ENCODE measurements at regions not wholly inside any gene's neighbourhood (a gene's known extent, or its start where the extent isn't known, plus 50 kb on each side); places are given as distances from the start of the nearest gene placed in this dataset.

DNA sequence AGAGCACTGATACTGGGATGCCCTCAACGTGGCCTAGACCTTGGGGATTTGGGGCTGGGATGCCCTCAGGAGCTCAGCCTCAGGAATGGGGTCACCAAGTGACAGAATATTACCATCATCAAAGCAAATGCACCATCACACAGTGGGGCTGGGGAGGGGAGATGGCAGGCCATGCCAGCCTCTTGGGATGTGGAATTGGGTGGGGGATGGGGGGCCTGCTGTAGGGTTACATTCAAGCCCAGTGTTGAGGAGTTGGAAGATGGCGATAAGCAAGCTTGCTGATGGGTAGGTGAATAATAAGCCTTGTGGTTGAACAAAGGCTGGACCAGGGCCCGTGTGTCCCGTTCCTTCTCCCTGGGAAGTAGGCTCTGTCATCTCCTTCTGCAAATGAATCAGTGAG lies 69.1 kb upstream of the GPR12 start:
- TF ChIP-seq CTCF (IDR thresholded peaks at IDR 0.05) (no peak), EP300 (IDR thresholded peaks at IDR 0.05) (no peak), POLR2AphosphoS5 (IDR thresholded peaks at IDR 0.05) (no peak), POLR2A (IDR thresholded peaks at IDR 0.05) (no peak)

Measured in gastroesophageal sphincter (tissue), 3 donors.